GM21786 (cell line): ENCODE measurements at regions not wholly inside any gene's neighbourhood (a gene's known extent, or its start where the extent isn't known, plus 50 kb on each side); places are given as distances from the start of the nearest gene placed in this dataset.

Experiments used
- ATAC-seq: cut with Tn5 transposase; IDR thresholded peaks from one replicate; pipeline ENCODE4 v1.9.1; 2021; ENCODE audit not compliant: unreplicated experiment

GRCh38 chr18:59086522-59086921 is 53.2 kb upstream of the SEC11C start:
- ATAC-seq = no peak

DNA sequence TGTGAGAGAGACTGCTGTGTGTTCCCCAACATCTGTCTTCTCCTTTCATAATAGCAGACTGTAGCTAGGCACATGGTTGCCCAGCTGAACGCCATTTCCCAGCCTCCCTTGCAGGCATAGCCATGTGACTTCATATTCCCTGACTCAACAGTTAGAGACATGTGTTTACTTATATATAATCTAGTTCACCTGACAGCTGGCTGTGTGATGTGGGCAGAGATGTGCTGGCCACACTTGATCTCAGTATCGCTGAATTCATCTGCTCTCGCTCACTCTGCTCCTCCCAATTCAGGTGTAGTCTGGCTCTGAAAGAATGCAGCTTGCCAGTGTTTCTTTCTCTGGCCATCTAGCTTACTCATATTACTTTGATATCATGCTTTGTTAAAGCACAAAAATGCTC is 52.3 kb upstream of the SEC11C start:
- no peak for ATAC-seq
